HUES6 (cell line): ENCODE measurements at regions not wholly inside any gene's neighbourhood (a gene's known extent, or its start where the extent isn't known, plus 50 kb on each side); places are given as distances from the start of the nearest gene placed in this dataset.

Experiments used
- H3K27ac ChIP-seq: 2 replicates; pipeline ENCODE4 v1.7.0; 2013; ENCODE audit warnings: low read depth, mild to moderate bottlenecking, low read length, inconsistent platforms
- H3K27me3 ChIP-seq: 2 replicates; pipeline ENCODE4 v1.6.1; 2013; ENCODE audit warnings: low read length; ENCODE audit not compliant: control insufficient read depth, insufficient read depth
- H3K36me3 ChIP-seq: 2 replicates; pipeline ENCODE4 v1.6.1; 2013; ENCODE audit warnings: low read length; ENCODE audit not compliant: control insufficient read depth, insufficient read depth
- H3K4me1 ChIP-seq: 2 replicates; pipeline ENCODE4 v1.6.1; 2013; ENCODE audit warnings: low read length; ENCODE audit not compliant: control insufficient read depth, insufficient read depth
- H3K4me3 ChIP-seq: 2 replicates; pipeline ENCODE4 v1.5.1; 2013; ENCODE audit warnings: low read depth, low read length
- H3K9ac ChIP-seq: one replicate; pipeline ENCODE4 v1.6.1; 2013; ENCODE audit warnings: mild to moderate bottlenecking, low read length
- H3K9me3 ChIP-seq: 2 replicates; pipeline ENCODE4 v1.6.1; 2013; ENCODE audit warnings: low read depth, low read length; ENCODE audit not compliant: control insufficient read depth, insufficient read depth

- Histone ChIP-seq H3K27ac (no peak overlapping the region), H3K9me3 (peaks cover 39% of the 10 kb centered on the region), H3K36me3 (peaks cover 4% of the 10 kb centered on the region; the same call in 1 of the 2 replicates), H3K4me1 (peaks cover 7% of the 10 kb centered on the region; the same call in 1 of the 2 replicates), H3K27me3 (no peaks in the 10 kb centered on the region), H3K4me3 (no peak overlapping the region), H3K9ac (no peak overlapping the region)
Measured at GRCh38 chr6:128767705-128768104, 115.2 kb upstream of the LAMA2 start.

GRCh38 chr6:128767150-128767549 is 115.8 kb upstream of the LAMA2 start:
- Histone ChIP-seq H3K27me3 (no peaks in the 10 kb centered on the region), H3K4me1 (peaks cover 7% of the 10 kb centered on the region; the same call in 1 of the 2 replicates), H3K9me3 (peaks cover 39% of the 10 kb centered on the region), H3K27ac (no peak overlapping the region), H3K36me3 (peaks cover 4% of the 10 kb centered on the region; the same call in 1 of the 2 replicates), H3K4me3 (no peak overlapping the region), H3K9ac (no peak overlapping the region)

- Histone ChIP-seq H3K4me3 (no peak overlapping the region), H3K9me3 (peaks cover 37% of the 10 kb centered on the region), H3K27ac (no peak overlapping the region), H3K27me3 (no peaks in the 10 kb centered on the region), H3K4me1 (peaks cover 7% of the 10 kb centered on the region; the same call in 1 of the 2 replicates), H3K36me3 (peaks cover 4% of the 10 kb centered on the region; the same call in 1 of the 2 replicates), H3K9ac (no peak overlapping the region)
Measured at GRCh38 chr6:128763599-128764300, 119.2 kb upstream of the LAMA2 start.

- H3K27ac ChIP-seq = no peak overlapping the region
Measured at GRCh38 chr6:128759901-128760300, 123.0 kb upstream of the LAMA2 start.

GRCh38 chr6:128759447-128759846 is 123.5 kb upstream of the LAMA2 start:
- Histone ChIP-seq H3K27me3 (no peaks in the 10 kb centered on the region), H3K4me1 (peaks cover 7% of the 10 kb centered on the region; the same call in 1 of the 2 replicates), H3K9ac (no peak overlapping the region), H3K36me3 (no peaks in the 10 kb centered on the region), H3K9me3 (peaks cover 4% of the 10 kb centered on the region; the same call in 1 of the 2 replicates), H3K27ac (no peak overlapping the region), H3K4me3 (no peak overlapping the region)

More at GRCh38 chr6:128759901-128760300, 123.0 kb upstream of the LAMA2 start:
- no peaks in the 10 kb centered on the region for H3K27me3 ChIP-seq
- no peak overlapping the region for H3K4me3 ChIP-seq
- H3K36me3 ChIP-seq = no peaks in the 10 kb centered on the region
- H3K9ac ChIP-seq = no peak overlapping the region
- H3K9me3 ChIP-seq = peaks cover 7% of the 10 kb centered on the region; the same call in 1 of the 2 replicates
- H3K4me1 ChIP-seq = peaks cover 7% of the 10 kb centered on the region; the same call in 1 of the 2 replicates

DNA sequence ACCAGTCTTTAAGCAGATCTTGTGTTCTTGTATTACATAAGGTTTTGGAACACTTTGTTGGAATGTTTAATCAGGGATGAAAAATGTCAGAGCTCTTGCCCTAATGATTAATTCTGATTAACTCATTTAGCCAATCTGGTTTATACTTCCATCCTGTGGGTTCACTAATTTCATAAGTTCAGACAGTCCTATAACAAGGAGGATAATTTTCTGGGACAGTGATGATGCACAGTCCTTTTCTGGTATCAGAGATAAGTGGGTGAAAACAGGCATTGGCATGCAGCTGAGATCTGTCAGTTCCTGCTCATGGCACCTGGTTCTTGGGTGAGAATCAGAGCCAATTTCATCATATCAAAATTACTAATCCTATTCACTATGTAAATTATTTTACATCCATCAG is 125.0 kb upstream of the LAMA2 start:
- H3K27ac ChIP-seq = no peak overlapping the region
- no peak overlapping the region for H3K9ac ChIP-seq
- no peak overlapping the region for H3K4me3 ChIP-seq
- 0 out of 2 replicates have a peak, but pooled peaks cover 4% of the 10 kb centered on the region for H3K9me3 ChIP-seq
- H3K4me1 ChIP-seq = no peaks in the 10 kb centered on the region
- H3K27me3 ChIP-seq = no peaks in the 10 kb centered on the region
- no peaks in the 10 kb centered on the region for H3K36me3 ChIP-seq

DNA sequence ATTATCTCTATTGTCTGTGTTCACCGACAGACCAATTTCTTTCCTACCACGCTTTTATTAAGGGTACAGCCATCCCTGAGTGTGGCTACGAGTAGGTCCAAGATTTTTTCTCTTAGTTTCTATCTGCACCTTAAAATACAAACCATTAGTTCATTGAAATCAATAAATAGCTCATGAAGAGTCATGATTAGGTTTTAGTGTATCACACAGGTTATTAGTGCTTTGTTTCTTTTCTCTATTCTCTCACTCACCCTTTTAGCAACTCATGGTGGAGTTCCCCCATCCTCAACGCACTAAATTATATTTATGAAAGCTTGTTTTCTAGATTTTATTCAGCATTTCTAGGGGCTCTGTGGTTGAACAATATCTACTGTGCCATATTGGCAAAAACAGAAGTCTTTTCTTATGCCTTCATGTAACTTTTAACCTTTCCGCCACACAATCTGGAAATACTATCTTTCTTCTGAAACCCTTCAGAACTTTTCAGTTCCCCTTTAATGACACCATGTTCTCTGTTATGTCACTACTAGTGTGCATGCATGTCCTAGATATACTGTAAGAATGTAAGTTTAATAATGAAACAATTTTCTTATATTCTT is 128.2 kb upstream of the LAMA2 start:
- no peaks in the 10 kb centered on the region for H3K36me3 ChIP-seq
- no peak overlapping the region for H3K9ac ChIP-seq
- no peak overlapping the region for H3K27ac ChIP-seq
- H3K4me3 ChIP-seq = no peak overlapping the region
- H3K9me3 ChIP-seq = no peaks in the 10 kb centered on the region
- H3K4me1 ChIP-seq = no peaks in the 10 kb centered on the region; the same call in 1 of the 2 replicates
- no peaks in the 10 kb centered on the region for H3K27me3 ChIP-seq

GRCh38 chr6:128743974-128744765 is 138.8 kb upstream of the LAMA2 start:
- H3K36me3 ChIP-seq = peaks cover 2% of the 10 kb centered on the region; the same call in 1 of the 2 replicates
- H3K4me3 ChIP-seq = peak overlapping the region; percentile 47
- peak overlapping the region; percentile 100 for H3K27ac ChIP-seq
- peaks cover 40% of the 10 kb centered on the region for H3K4me1 ChIP-seq
- peak overlapping the region; percentile 64 for H3K9ac ChIP-seq
- H3K27me3 ChIP-seq = no peaks in the 10 kb centered on the region
- peaks cover 19% of the 10 kb centered on the region; the same call in 1 of the 2 replicates for H3K9me3 ChIP-seq

- H3K4me1 ChIP-seq = peaks cover 40% of the 10 kb centered on the region
- no peak overlapping the region for H3K4me3 ChIP-seq
- H3K27me3 ChIP-seq = no peaks in the 10 kb centered on the region
- no peaks in the 10 kb centered on the region; the same call in 1 of the 2 replicates for H3K36me3 ChIP-seq
- H3K9ac ChIP-seq = peak overlapping the region; percentile 17
- peaks cover 13% of the 10 kb centered on the region; the same call in 1 of the 2 replicates for H3K9me3 ChIP-seq
- peak overlapping the region; percentile 91 for H3K27ac ChIP-seq
Measured at GRCh38 chr6:128742900-128743299, 140.0 kb upstream of the LAMA2 start.

- Histone ChIP-seq H3K36me3 (no peaks in the 10 kb centered on the region; the same call in 1 of the 2 replicates), H3K27me3 (no peaks in the 10 kb centered on the region), H3K27ac (no peak overlapping the region), H3K9me3 (peaks cover 13% of the 10 kb centered on the region; the same call in 1 of the 2 replicates), H3K4me3 (no peak overlapping the region), H3K4me1 (peaks cover 39% of the 10 kb centered on the region), H3K9ac (no peak overlapping the region)
Measured at GRCh38 chr6:128740951-128741350, 142.0 kb upstream of the LAMA2 start.
